AML-193 (cell line): ENCODE measurements at regions not wholly inside any gene's neighbourhood (a gene's known extent, or its start where the extent isn't known, plus 50 kb on each side); places are given as distances from the start of the nearest gene placed in this dataset.

Source experiments
- DNase-seq, 2 experiments: peaks; one replicate each; lab custom pipeline; 2025; lab: John Stamatoyannopoulos, UW

- DNase-seq: no peak
Observed at GRCh38 chr3:124091716-124092115, 99.8 kb upstream of the ROPN1 start.

- DNase-seq: no peak
Observed at GRCh38 chr3:124092811-124093210, 100.9 kb upstream of the ROPN1 start.

- DNase-seq: no peak
Observed at GRCh38 chr3:124094496-124094895, 102.6 kb upstream of the ROPN1 start.

- no peak for DNase-seq
Observed at GRCh38 chr3:124097362-124098131, 105.6 kb upstream of the ROPN1 start.

- no peak for DNase-seq
Observed at GRCh38 chr3:124101643-124102042, 109.7 kb upstream of the ROPN1 start.

GRCh38 chr3:124107104-124107890, 115.4 kb upstream of the ROPN1 start:
- no peak for DNase-seq

- no peak for DNase-seq
Observed at GRCh38 chr3:124108446-124108845, 116.5 kb upstream of the ROPN1 start.

GRCh38 chr3:124113485-124113884, 121.6 kb upstream of the ROPN1 start:
- no peak for DNase-seq

- DNase-seq: no peak
Observed at GRCh38 chr3:124115279-124115678, 123.4 kb upstream of the ROPN1 start.

GRCh38 chr3:124115956-124116355, 124.0 kb upstream of the ROPN1 start:
- no peak for DNase-seq

- DNase-seq: no peak
Observed at GRCh38 chr3:124116906-124117305, 125.0 kb upstream of the ROPN1 start.

- DNase-seq: no peak
Observed at GRCh38 chr3:124117486-124117885, 125.6 kb upstream of the ROPN1 start.

- DNase-seq: no peak
Observed at GRCh38 chr3:124118397-124118796, 126.5 kb upstream of the ROPN1 start.

- DNase-seq: no peak
Observed at GRCh38 chr3:124119056-124119716, 127.3 kb upstream of the ROPN1 start.

- DNase-seq: no peak
Observed at GRCh38 chr3:124121379-124122312, 129.7 kb upstream of the ROPN1 start.

- no peak for DNase-seq
Observed at GRCh38 chr3:124125315-124125714, 133.4 kb upstream of the ROPN1 start.

GRCh38 chr3:124126436-124127023, 134.6 kb upstream of the ROPN1 start:
- no peak for DNase-seq

GRCh38 chr3:124131158-124131557, 139.2 kb upstream of the ROPN1 start:
- DNase-seq: no peak

- peak; percentile 19 for DNase-seq
Observed at GRCh38 chr3:124131580-124131979, 139.7 kb upstream of the ROPN1 start.

GRCh38 chr3:124132813-124133212, 140.9 kb upstream of the ROPN1 start:
- no peak for DNase-seq

GRCh38 chr3:124133366-124133940, 141.5 kb upstream of the ROPN1 start:
- DNase-seq: no peak
